Erythroblast (primary cell): ENCODE measurements at regions not wholly inside any gene's neighbourhood (a gene's known extent, or its start where the extent isn't known, plus 50 kb on each side); places are given as distances from the start of the nearest gene placed in this dataset.

ENCODE experiments used
- GATA1 ChIP-seq: IDR thresholded peaks from 2 replicates; pipeline ENCODE4 v1.6.1; 2011; ENCODE audit warnings: low read depth, mild to moderate bottlenecking, control low read depth, low read length, moderate library complexity
- POLR2A ChIP-seq: IDR thresholded peaks from 2 replicates; pipeline ENCODE4 v1.6.1; 2011; ENCODE audit warnings: mild to moderate bottlenecking, low read length

DNA sequence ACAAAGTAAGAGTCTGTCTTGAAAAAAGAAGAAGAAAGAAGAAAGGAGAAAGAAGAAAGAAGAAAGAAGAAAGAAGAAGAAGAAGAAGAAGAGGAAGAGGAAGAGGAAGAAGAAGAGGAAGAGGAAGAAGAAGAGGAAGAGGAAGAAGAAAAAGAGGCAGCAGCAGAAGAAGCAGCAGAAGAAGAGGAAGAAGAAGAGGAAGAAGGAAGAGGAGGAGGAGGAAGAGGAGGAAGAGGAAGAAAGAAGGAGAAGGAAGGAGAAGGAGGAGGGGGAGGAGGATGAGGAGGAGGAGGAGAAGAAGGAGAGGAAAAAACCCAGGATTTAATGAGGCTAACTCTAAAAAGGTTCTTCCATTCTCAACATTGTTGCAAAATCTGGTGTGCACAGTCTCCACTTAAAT lies 95.4 kb upstream of the PDE10A start:
- TF ChIP-seq POLR2A = no peak
- no peak for TF ChIP-seq GATA1
